CD8-positive, alpha-beta memory T cell (primary cell): ENCODE measurements at regions not wholly inside any gene's neighbourhood (a gene's known extent, or its start where the extent isn't known, plus 50 kb on each side); places are given as distances from the start of the nearest gene placed in this dataset.

ENCODE experiments used
- CTCF ChIA-PET: fragments of 350-600 bp; sonication (Branson Sonifier 250); formaldehyde crosslinking; loops from one replicate; lab custom pipeline; 2021; ENCODE audit warnings: antibody characterized with exemption; lab: Charles Lee
- POLR2A ChIA-PET: fragments of 350-600 bp; sonication (Branson Sonifier 250); formaldehyde crosslinking; loops from one replicate; lab custom pipeline; 2021; ENCODE audit warnings: antibody characterized with exemption; lab: Charles Lee
- DNase-seq, 5 donors: peaks; one replicate each; pipeline versions ENCODE4 v3.0.0 to v3.0.0-alpha.2; 2020 to 2022; ENCODE audit warnings: mixed read lengths in 1 of 5
- H3K27ac ChIP-seq: one replicate; pipeline ENCODE4 v1.7.0; 2013; ENCODE audit warnings: low read depth, mild to moderate bottlenecking, low read length, moderate library complexity
- H3K27me3 ChIP-seq: 2 replicates; pipeline ENCODE4 v1.7.0; 2013; ENCODE audit warnings: low read length, mild to moderate bottlenecking; ENCODE audit not compliant: insufficient read depth, poor library complexity, severe bottlenecking
- H3K36me3 ChIP-seq: 2 replicates; pipeline ENCODE4 v1.7.0; 2013; ENCODE audit warnings: mild to moderate bottlenecking, low read length, moderate library complexity; ENCODE audit not compliant: insufficient read depth
- H3K4me1 ChIP-seq: 2 replicates; pipeline ENCODE4 v1.7.0; 2013; ENCODE audit warnings: mild to moderate bottlenecking, low read length, moderate library complexity; ENCODE audit not compliant: insufficient read depth
- H3K4me3 ChIP-seq: 2 replicates; pipeline ENCODE4 v1.7.0; 2013; ENCODE audit warnings: mild to moderate bottlenecking, low read length
- H3K9me3 ChIP-seq: 2 replicates; pipeline ENCODE4 v1.7.0; 2013; ENCODE audit warnings: mild to moderate bottlenecking, low read length
- H3K27ac Mint-ChIP-seq, 8 donors: one replicate each; pipeline ENCODE4 v1.8.0; 2020 to 2021; ENCODE audit warnings: mixed read lengths in 8 of 8, mild to moderate bottlenecking in 6 of 8, inconsistent platforms in 3 of 8, moderate library complexity in 3 of 8
- H3K27me3 Mint-ChIP-seq, 2 donors: one replicate each; pipeline ENCODE4 v1.8.0; 2020 to 2021; ENCODE audit warnings: mixed read lengths in 2 of 2, mild to moderate bottlenecking in 1 of 2, moderate library complexity in 1 of 2
- H3K36me3 Mint-ChIP-seq, 3 donors: one replicate each; pipeline ENCODE4 v1.8.0; 2020 to 2021; ENCODE audit warnings: mixed read lengths in 3 of 3, inconsistent platforms in 1 of 3, mild to moderate bottlenecking in 1 of 3
- H3K4me1 Mint-ChIP-seq, 3 donors: one replicate each; pipeline ENCODE4 v1.8.0; 2020 to 2021; ENCODE audit warnings: mixed read lengths in 3 of 3, inconsistent platforms in 1 of 3, mild to moderate bottlenecking in 1 of 3
- H3K4me3 Mint-ChIP-seq, 7 donors: one replicate each; pipeline ENCODE4 v1.8.0; 2020 to 2021; ENCODE audit warnings: mixed read lengths in 7 of 7, mild to moderate bottlenecking in 6 of 7, moderate library complexity in 4 of 7, inconsistent platforms in 2 of 7
- H3K9me3 Mint-ChIP-seq, 5 donors: one replicate each; pipeline ENCODE4 v1.8.0; 2020 to 2022; ENCODE audit warnings: mixed read lengths in 5 of 5, mild to moderate bottlenecking in 3 of 5, moderate library complexity in 2 of 5, inconsistent platforms in 1 of 5

DNA sequence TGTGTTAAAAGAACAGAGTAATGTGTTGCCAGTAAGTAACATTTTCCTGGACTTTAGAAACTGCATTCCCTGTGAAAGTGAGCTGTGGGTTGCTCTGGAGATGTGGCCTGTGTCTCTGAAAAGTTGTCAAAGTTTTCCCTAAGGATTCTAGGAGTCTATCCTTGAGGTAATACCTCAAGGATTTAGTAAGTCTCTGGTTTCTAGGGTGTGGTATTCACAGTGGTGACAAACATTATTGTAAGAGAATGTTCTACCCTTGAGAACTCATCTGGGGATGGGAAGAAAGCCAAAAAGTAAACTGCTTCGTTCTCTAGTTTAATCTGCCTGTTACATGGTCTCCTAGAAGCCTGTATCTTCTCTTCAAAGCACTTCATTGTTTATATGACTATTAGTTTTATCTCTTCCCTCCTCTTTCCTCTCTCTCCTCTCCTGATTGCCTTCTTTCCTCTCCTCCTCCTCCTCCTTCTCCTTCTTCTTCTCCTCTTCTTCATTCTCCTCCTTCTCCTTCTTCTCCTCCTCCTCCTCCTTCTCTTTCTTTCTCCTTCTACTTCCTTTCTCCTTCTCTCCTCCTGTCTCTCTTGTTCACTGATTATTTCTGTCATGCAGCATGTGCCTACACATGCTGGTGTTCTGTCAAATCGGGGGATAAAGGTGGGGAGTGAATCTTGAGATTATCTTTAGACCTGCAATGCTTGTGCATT lies 321.3 kb downstream of the PTTG2 start:
- DNase-seq = no peak
- Histone ChIP-seq H3K9me3 (no peaks in the 10 kb centered on the region), H3K27me3 (no peaks in the 10 kb centered on the region), H3K36me3 (no peaks in the 10 kb centered on the region), H3K4me3 (no peak overlapping the region), H3K27ac (no peak overlapping the region), H3K4me1 (no peaks in the 10 kb centered on the region)
- Mint-ChIP-seq H3K9me3 (no peaks in the 10 kb centered on the region), H3K27me3 (peaks cover 0 to 4% of the 10 kb centered on the region in 2 donors), H3K27ac (peak overlapping the region in 2 of 8 donors; percentile 42 to 52), H3K36me3 (peaks cover 0 to 13% (median 0%) of the 10 kb centered on the region in 3 donors), H3K4me1 (no peaks in the 10 kb centered on the region), H3K4me3 (no peak overlapping the region)
- ChIA-PET CTCF (no interaction called here), POLR2A (no interaction called here)

DNA sequence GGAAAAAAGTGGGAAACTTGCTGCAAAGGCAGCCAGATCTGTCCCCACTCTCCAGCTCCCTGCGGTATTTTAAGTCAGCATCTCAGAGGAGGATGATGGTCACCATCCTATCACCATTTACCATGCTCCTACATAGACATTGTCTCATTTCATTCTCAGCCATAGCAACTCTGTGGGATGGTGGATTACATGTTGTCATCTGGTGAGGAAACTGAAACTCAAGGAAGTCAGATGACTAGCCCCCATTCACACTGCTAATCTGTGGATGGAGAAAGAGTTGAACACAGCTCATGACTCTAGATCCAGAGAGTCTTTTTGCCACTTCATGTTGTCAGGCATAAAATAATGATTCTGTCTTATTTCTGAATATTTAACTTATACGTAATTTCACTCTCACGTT lies 323.5 kb downstream of the PTTG2 start:
- ChIA-PET POLR2A (no interaction called here), CTCF (no interaction called here)
- Mint-ChIP-seq H3K9me3 (no peaks in the 10 kb centered on the region), H3K36me3 (no peaks in the 10 kb centered on the region), H3K4me3 (no peak overlapping the region), H3K4me1 (no peaks in the 10 kb centered on the region), H3K27ac (no peak overlapping the region), H3K27me3 (peaks cover 0 to 4% of the 10 kb centered on the region in 2 donors)
- Histone ChIP-seq H3K36me3 (no peaks in the 10 kb centered on the region), H3K27me3 (no peaks in the 10 kb centered on the region), H3K9me3 (no peaks in the 10 kb centered on the region), H3K4me3 (no peak overlapping the region), H3K27ac (no peak overlapping the region), H3K4me1 (no peaks in the 10 kb centered on the region)
- no peak for DNase-seq

DNA sequence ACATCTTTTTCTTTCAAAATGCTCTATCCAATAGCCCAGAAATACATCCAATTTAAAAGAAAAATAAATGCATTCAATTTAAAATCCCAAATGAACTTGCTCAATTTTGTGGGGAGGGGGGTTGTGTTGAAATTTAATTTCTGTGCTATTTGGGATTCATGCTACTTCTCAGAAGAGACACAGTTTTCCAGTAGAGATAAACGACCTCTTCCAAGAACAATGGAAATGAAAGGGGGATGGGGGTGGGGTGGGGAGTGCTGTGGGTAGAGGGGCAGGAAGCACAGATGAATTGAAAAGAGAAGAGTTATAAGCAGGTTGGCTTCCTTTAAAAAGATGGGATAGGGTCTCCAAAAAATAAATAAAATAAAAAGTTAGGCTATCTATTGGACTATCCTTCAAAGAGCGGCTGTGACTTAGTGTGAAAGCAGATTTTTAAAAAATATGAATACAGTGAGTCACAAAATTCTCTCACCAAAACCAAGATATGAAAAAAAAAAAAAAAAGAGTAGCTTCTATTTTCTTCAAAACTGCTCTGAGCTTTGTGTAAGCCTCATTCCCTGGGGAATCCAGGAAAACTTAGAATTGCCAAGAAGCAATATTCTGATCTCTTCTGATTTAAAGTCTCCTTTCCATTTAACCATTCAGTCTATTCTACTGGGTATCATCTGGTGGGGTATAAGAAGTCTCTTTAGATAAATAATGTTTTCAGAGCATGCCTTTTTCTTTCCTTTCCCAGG lies 324.3 kb downstream of the PTTG2 start:
- Mint-ChIP-seq H3K4me3 (no peak overlapping the region), H3K27ac (no peak overlapping the region), H3K4me1 (no peaks in the 10 kb centered on the region), H3K9me3 (no peaks in the 10 kb centered on the region), H3K27me3 (peaks cover 0 to 4% of the 10 kb centered on the region in 2 donors), H3K36me3 (no peaks in the 10 kb centered on the region)
- ChIA-PET POLR2A (no interaction called here), CTCF (no interaction called here)
- no peak for DNase-seq
- Histone ChIP-seq H3K36me3 (no peaks in the 10 kb centered on the region), H3K27ac (no peak overlapping the region), H3K9me3 (no peaks in the 10 kb centered on the region), H3K4me1 (no peaks in the 10 kb centered on the region), H3K27me3 (no peaks in the 10 kb centered on the region), H3K4me3 (no peak overlapping the region)

DNA sequence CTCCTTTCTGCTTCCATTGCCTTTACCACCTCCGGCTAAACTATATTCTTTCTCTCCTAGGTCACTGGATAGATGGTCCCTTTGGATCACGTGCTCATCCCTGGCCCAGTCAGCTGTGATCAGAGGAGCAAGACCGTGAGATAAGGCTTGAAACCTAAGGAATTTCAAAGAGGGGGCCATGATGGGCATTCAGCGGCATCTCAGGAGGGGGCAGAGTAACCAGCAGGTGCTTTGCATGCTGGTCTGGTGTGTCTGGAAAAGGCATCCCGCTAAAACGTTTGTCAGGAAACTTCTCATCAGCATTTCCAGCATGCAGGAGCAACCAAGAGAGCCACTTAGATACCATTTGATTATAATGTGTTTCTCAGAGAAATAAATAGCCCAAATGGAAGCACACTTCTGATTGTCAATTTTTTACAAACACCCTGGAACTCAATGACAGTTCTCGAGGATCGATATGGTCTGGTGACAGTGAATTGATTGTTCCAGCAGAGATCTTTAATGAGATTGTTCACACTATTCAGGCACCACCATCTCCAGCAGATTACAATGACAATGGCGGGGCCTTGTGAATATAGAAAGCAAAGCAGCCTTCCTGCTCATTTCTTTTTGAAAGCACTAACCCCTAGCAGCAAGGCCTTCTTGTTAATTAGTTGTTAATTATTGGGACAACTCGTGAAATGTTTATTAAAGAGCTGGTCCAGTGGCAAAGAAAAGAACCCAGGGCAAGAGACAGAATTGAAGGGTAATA lies 327.1 kb downstream of the PTTG2 start:
- H3K9me3 Mint-ChIP-seq = no peaks in the 10 kb centered on the region
- peaks cover 0 to 4% (median 0%) of the 10 kb centered on the region in 3 donors for H3K36me3 Mint-ChIP-seq
- Histone ChIP-seq H3K9me3 (no peaks in the 10 kb centered on the region), H3K4me1 (no peaks in the 10 kb centered on the region), H3K4me3 (no peak overlapping the region), H3K36me3 (no peaks in the 10 kb centered on the region), H3K27me3 (no peaks in the 10 kb centered on the region), H3K27ac (no peak overlapping the region)
- CTCF ChIA-PET = no interaction called here
- peaks cover 0 to 1% of the 10 kb centered on the region in 2 donors for H3K27me3 Mint-ChIP-seq
- no peak overlapping the region for H3K27ac Mint-ChIP-seq
- H3K4me3 Mint-ChIP-seq = no peak overlapping the region
- no peaks in the 10 kb centered on the region for H3K4me1 Mint-ChIP-seq
- POLR2A ChIA-PET = interaction anchor here (0.6 kb wide), 1 partner anchor 388 kb away, joined by 3 read pairs; no protein-coding TSS in a partner anchor
- no peak for DNase-seq

DNA sequence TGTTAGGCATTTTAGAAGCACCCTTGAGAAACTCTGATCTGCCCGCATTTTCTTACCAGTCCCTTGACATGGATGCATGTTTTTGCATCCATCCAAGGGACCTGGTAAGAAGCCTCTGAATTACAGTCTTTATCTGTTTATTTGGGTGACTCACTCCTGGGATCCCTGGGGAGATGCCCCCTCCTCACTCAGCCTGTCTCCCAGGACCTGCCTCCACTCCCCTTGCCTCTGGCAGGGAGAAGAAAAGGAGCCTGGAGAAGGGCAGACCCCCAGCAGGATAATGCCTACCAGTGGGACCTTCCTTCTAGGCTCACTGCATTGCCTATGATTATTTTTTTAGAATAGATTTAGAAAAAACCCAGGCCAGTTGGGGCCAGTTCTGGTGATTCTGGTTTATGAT lies 329.4 kb downstream of the PTTG2 start:
- peaks cover 0 to 17% (median 11%) of the 10 kb centered on the region in 3 donors for H3K36me3 Mint-ChIP-seq
- no peaks in the 10 kb centered on the region for H3K36me3 ChIP-seq
- no peak overlapping the region for H3K4me3 Mint-ChIP-seq
- H3K4me3 ChIP-seq = no peak overlapping the region
- H3K9me3 Mint-ChIP-seq = peaks cover 11 to 20% (median 16%) of the 10 kb centered on the region in 5 donors
- no peak overlapping the region for H3K27ac ChIP-seq
- no peaks in the 10 kb centered on the region for H3K27me3 ChIP-seq
- ChIA-PET POLR2A (no interaction called here), CTCF (no interaction called here)
- no peak overlapping the region for H3K27ac Mint-ChIP-seq
- no peaks in the 10 kb centered on the region for H3K4me1 Mint-ChIP-seq
- H3K27me3 Mint-ChIP-seq = peaks cover 0 to 1% of the 10 kb centered on the region in 2 donors
- no peaks in the 10 kb centered on the region for H3K9me3 ChIP-seq
- no peak for DNase-seq
- no peaks in the 10 kb centered on the region for H3K4me1 ChIP-seq

DNA sequence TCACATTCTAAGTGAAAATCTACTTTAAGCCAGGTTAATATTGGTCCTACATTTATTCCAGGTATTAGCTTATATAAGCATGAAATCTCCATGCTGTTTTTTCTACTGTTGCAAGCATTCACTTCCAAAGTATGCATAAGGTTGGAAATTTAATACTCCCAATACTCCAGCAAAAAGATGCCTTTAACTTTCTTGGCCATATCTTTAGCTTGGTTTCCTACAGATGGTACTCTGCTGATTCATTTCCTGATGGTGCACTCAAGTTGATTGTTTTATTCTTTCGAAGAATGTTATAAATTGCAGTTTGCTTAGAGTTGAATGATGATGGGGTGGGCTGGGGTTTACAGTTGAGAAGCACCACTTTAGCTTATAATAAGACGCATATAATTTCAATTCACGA lies 330.2 kb downstream of the PTTG2 start:
- H3K27me3 Mint-ChIP-seq = peaks cover 0 to 1% of the 10 kb centered on the region in 2 donors
- H3K27ac Mint-ChIP-seq = no peak overlapping the region
- ChIA-PET POLR2A (no interaction called here), CTCF (no interaction called here)
- no peaks in the 10 kb centered on the region for H3K4me1 Mint-ChIP-seq
- Histone ChIP-seq H3K9me3 (no peaks in the 10 kb centered on the region), H3K27ac (no peak overlapping the region), H3K4me3 (no peak overlapping the region), H3K36me3 (no peaks in the 10 kb centered on the region), H3K27me3 (no peaks in the 10 kb centered on the region), H3K4me1 (no peaks in the 10 kb centered on the region)
- H3K9me3 Mint-ChIP-seq = peaks cover 14 to 21% (median 20%) of the 10 kb centered on the region in 5 donors
- no peak overlapping the region for H3K4me3 Mint-ChIP-seq
- peaks cover 0 to 23% (median 11%) of the 10 kb centered on the region in 3 donors for H3K36me3 Mint-ChIP-seq
- DNase-seq = no peak

DNA sequence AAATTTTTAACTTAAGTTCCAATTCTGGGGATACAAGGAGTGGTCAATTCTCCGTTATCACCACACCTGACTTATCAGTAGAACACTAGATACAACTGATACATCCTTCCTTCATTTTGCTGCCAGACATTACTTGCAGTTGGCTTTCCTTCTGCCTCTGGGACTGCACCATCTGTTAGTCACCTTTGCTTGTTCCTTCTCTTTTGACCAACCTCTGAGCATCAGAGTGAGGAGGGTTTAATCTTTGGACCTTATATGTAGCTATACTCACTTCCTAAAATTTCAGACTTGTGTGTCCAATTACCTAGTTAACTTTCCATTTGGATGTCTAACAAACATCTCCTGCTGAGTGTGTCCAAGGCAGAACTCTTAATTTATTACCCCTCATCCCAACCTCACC lies 330.7 kb downstream of the PTTG2 start:
- ChIA-PET CTCF (no interaction called here), POLR2A (no interaction called here)
- Histone ChIP-seq H3K27me3 (no peaks in the 10 kb centered on the region), H3K9me3 (no peaks in the 10 kb centered on the region), H3K36me3 (no peaks in the 10 kb centered on the region), H3K4me3 (no peak overlapping the region), H3K27ac (no peak overlapping the region), H3K4me1 (no peaks in the 10 kb centered on the region)
- Mint-ChIP-seq H3K9me3 (peaks cover 14 to 26% (median 20%) of the 10 kb centered on the region in 5 donors), H3K36me3 (peaks cover 0 to 28% (median 13%) of the 10 kb centered on the region in 3 donors), H3K27me3 (peaks cover 0 to 1% of the 10 kb centered on the region in 2 donors), H3K4me3 (no peak overlapping the region), H3K4me1 (no peaks in the 10 kb centered on the region), H3K27ac (no peak overlapping the region)
- DNase-seq = no peak

DNA sequence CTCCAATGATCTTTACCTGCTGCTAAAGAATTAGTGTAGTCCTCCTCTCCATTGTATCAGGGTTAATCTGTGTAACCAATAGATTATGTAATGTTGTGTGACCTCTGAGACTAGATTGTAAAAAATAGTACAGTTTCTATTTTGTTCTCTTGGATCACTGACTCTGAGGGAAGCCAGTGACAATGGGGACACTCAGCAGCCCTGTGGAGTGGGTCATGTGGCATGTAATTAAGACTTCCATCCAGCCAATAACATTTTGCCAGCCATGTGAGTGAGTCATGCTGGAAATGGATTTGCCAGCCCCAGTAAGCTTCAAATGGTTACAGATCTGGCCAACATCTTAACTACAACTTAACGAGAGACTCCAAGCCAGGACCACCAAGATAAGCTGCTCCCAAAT lies 332.3 kb downstream of the PTTG2 start:
- Histone ChIP-seq H3K27ac (no peak overlapping the region), H3K9me3 (no peaks in the 10 kb centered on the region), H3K27me3 (no peaks in the 10 kb centered on the region), H3K36me3 (no peaks in the 10 kb centered on the region), H3K4me1 (no peaks in the 10 kb centered on the region), H3K4me3 (no peak overlapping the region)
- Mint-ChIP-seq H3K4me1 (no peaks in the 10 kb centered on the region), H3K27ac (peak overlapping the region in 1 of 8 donors; percentile 52), H3K4me3 (no peak overlapping the region), H3K27me3 (peaks cover 0 to 1% of the 10 kb centered on the region in 2 donors), H3K36me3 (peaks cover 0 to 36% (median 13%) of the 10 kb centered on the region in 3 donors), H3K9me3 (peaks cover 14 to 32% (median 26%) of the 10 kb centered on the region in 5 donors)
- ChIA-PET CTCF (interaction anchor here (0.7 to 1.3 kb wide), 3 partner anchors 15 to 112 kb away, joined by 3 to 5 read pairs (median 3); no protein-coding TSS in a partner anchor), POLR2A (no interaction called here)
- DNase-seq = no peak
